HEK293 (cell line): ENCODE measurements at regions not wholly inside any gene's neighbourhood (a gene's known extent, or its start where the extent isn't known, plus 50 kb on each side); places are given as distances from the start of the nearest gene placed in this dataset.
A peak's percentile ranks its signal among the peaks of the same experiment; 100 is the strongest.

Experiments used
- EGR2 ChIP-seq: fragments of 450-650 bp; formaldehyde crosslinking; IDR thresholded peaks from 2 replicates; pipeline ENCODE4 v1.5.1; 2016; ENCODE audit warnings: low read depth, missing biosample characterization, missing genetic modification characterization
- FEZF1 ChIP-seq: fragments of 450-650 bp; formaldehyde crosslinking; IDR thresholded peaks from 2 replicates; pipeline ENCODE4 v1.5.1; 2016; ENCODE audit warnings: missing biosample characterization, missing genetic modification characterization
- GFI1B ChIP-seq: fragments of 450-650 bp; formaldehyde crosslinking; IDR thresholded peaks from 2 replicates; pipeline ENCODE4 v1.5.1; 2016; ENCODE audit warnings: missing biosample characterization, missing genetic modification characterization
- INSM2 ChIP-seq: fragments of 450-650 bp; formaldehyde crosslinking; IDR thresholded peaks from 2 replicates; pipeline ENCODE4 v1.5.1; 2016; ENCODE audit warnings: missing biosample characterization, missing genetic modification characterization
- MZF1 ChIP-seq: fragments of 450-650 bp; formaldehyde crosslinking; IDR thresholded peaks from 2 replicates; pipeline ENCODE4 v1.5.1; 2017; ENCODE audit warnings: missing biosample characterization, missing genetic modification characterization, borderline replicate concordance
- SP3 ChIP-seq: fragments of 450-650 bp; formaldehyde crosslinking; IDR thresholded peaks from 2 replicates; pipeline ENCODE4 v1.5.1; 2016; ENCODE audit warnings: missing biosample characterization, missing genetic modification characterization
- WT1 ChIP-seq: fragments of 450-650 bp; formaldehyde crosslinking; IDR thresholded peaks from 2 replicates; pipeline ENCODE4 v1.5.1; 2016; ENCODE audit warnings: missing biosample characterization, missing genetic modification characterization
- YY2 ChIP-seq: fragments of 450-650 bp; formaldehyde crosslinking; IDR thresholded peaks from 2 replicates; pipeline ENCODE4 v1.5.1; 2016; ENCODE audit warnings: missing biosample characterization, missing genetic modification characterization
- ZBTB20 ChIP-seq: fragments of 450-650 bp; formaldehyde crosslinking; IDR thresholded peaks from 2 replicates; pipeline ENCODE4 v1.5.1; 2016; ENCODE audit warnings: missing biosample characterization, missing genetic modification characterization
- ZBTB8A ChIP-seq: fragments of 450-650 bp; formaldehyde crosslinking; IDR thresholded peaks from 2 replicates; pipeline ENCODE4 v1.5.1; 2016; ENCODE audit warnings: missing biosample characterization, missing genetic modification characterization
- ZFP69B ChIP-seq: fragments of 450-650 bp; formaldehyde crosslinking; IDR thresholded peaks from 2 replicates; pipeline ENCODE4 v1.5.1; 2016; ENCODE audit warnings: missing biosample characterization, missing genetic modification characterization
- ZNF138 ChIP-seq: fragments of 450-650 bp; formaldehyde crosslinking; IDR thresholded peaks from 2 replicates; pipeline ENCODE4 v1.5.1; 2016; ENCODE audit warnings: missing biosample characterization, missing genetic modification characterization, borderline replicate concordance
- ZNF175 ChIP-seq: fragments of 450-650 bp; formaldehyde crosslinking; IDR thresholded peaks from 2 replicates; pipeline ENCODE4 v1.5.1; 2016; ENCODE audit warnings: missing biosample characterization, missing genetic modification characterization
- ZNF292 ChIP-seq: fragments of 450-650 bp; formaldehyde crosslinking; IDR thresholded peaks from 2 replicates; pipeline ENCODE4 v1.5.1; 2016; ENCODE audit warnings: low read depth, missing biosample characterization, missing genetic modification characterization, borderline replicate concordance
- ZNF37A ChIP-seq: fragments of 450-650 bp; IDR thresholded peaks from 2 replicates; pipeline ENCODE4 v1.5.1; 2018; ENCODE audit warnings: missing biosample characterization, missing genetic modification characterization
- ZNF449 ChIP-seq: fragments of 450-650 bp; formaldehyde crosslinking; IDR thresholded peaks from 2 replicates; pipeline ENCODE4 v1.5.1; 2017; ENCODE audit warnings: missing biosample characterization, mild to moderate bottlenecking, missing genetic modification characterization, moderate library complexity
- ZNF501 ChIP-seq: fragments of 450-650 bp; formaldehyde crosslinking; IDR thresholded peaks from 2 replicates; pipeline ENCODE4 v1.5.1; 2016; ENCODE audit warnings: missing biosample characterization, missing genetic modification characterization
- ZNF518A ChIP-seq: fragments of 450-650 bp; formaldehyde crosslinking; conservative IDR thresholded peaks from 2 replicates; pipeline ENCODE4 v1.5.1; 2016; ENCODE audit warnings: low read depth, missing biosample characterization, missing genetic modification characterization
- ZNF549 ChIP-seq: fragments of 450-650 bp; IDR thresholded peaks from 2 replicates; pipeline ENCODE4 v1.5.1; 2018; ENCODE audit warnings: missing biosample characterization, missing genetic modification characterization, mild to moderate bottlenecking, inconsistent platforms, moderate library complexity
- ZNF555 ChIP-seq: fragments of 450-650 bp; formaldehyde crosslinking; conservative IDR thresholded peaks from 2 replicates; pipeline ENCODE4 v1.5.1; 2017; ENCODE audit warnings: missing biosample characterization, mild to moderate bottlenecking, missing genetic modification characterization, inconsistent platforms
- ZNF580 ChIP-seq: fragments of 450-650 bp; formaldehyde crosslinking; IDR thresholded peaks from 2 replicates; pipeline ENCODE4 v1.5.1; 2016; ENCODE audit warnings: missing biosample characterization, missing genetic modification characterization
- ZNF626 ChIP-seq: fragments of 450-650 bp; sonication (Bioruptor Pico); formaldehyde crosslinking; IDR thresholded peaks from 2 replicates; pipeline ENCODE4 v1.5.1; 2018; ENCODE audit warnings: missing biosample characterization, missing genetic modification characterization, inconsistent platforms
- ZNF660 ChIP-seq: fragments of 450-650 bp; IDR thresholded peaks from 2 replicates; pipeline ENCODE4 v1.5.1; 2018; ENCODE audit warnings: missing biosample characterization, mild to moderate bottlenecking, missing genetic modification characterization
- ZSCAN16 ChIP-seq: fragments of 450-650 bp; formaldehyde crosslinking; IDR thresholded peaks from 2 replicates; pipeline ENCODE4 v1.5.1; 2016; ENCODE audit warnings: missing biosample characterization, missing genetic modification characterization
- TF ChIP-seq, protein P1 (sequence below): fragments of 450-650 bp; formaldehyde crosslinking; IDR thresholded peaks from 2 replicates; pipeline ENCODE4 v1.5.1; 2016; ENCODE audit warnings: missing biosample characterization, missing genetic modification characterization, borderline replicate concordance
- TF ChIP-seq, protein P2 (sequence below): fragments of 450-650 bp; formaldehyde crosslinking; IDR thresholded peaks from 2 replicates; pipeline ENCODE4 v1.5.1; 2017; ENCODE audit warnings: missing biosample characterization, missing genetic modification characterization

DNA sequence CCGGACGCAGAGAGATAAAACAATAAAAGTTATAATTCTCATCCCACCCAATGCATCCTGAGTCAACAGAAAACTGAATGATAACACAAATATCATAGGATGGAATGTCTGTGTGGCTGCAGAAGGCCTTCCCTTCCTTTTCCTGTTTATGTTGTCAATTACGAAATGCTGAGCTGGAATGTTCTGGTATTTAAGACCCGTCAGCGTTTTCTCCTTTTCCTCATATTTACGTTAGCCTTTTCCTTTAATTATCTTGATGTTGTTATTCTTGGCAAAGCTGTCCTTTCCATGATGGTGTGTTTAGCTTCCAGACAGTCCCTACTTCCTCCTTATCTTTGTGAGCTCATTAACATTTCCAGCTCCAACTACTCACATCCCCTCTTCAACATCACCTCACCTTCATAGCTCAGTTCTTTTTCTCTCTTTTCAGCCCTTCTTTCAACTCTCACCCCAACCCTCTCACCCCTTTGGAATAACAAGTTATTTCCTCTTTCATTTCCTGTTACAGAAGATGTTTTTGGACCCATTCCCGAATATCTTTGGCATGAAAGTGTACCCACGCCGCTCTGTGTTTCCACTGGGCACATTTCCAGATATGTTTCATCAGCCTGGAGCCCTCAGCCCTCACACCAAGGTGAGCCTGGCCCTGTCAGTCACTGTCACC is 221.6 kb downstream of the NR2F1-AS1 start (continued):
- TF ChIP-seq ZSCAN16 (no peak), ZNF501 (tag by site-specific recombination) (0 out of 2 replicates have a peak, but pooled peaks have one; percentile 32), ZFP69B (tag by site-specific recombination) (no peak), INSM2 (tag by site-specific recombination) (0 out of 2 replicates have a peak, but pooled peaks have one; percentile 60), ZNF549 (tag by site-specific recombination) (peak; percentile 40; the same call in 1 of the 2 replicates), ZNF449 (tag by site-specific recombination) (no peak), ZNF138 (tag by site-specific recombination) (no peak), YY2 (tag by site-specific recombination) (peak; percentile 51), WT1 (tag by site-specific recombination) (peak; percentile 62; the same call in 1 of the 2 replicates), SP3 (tag by site-specific recombination) (peak; percentile 16; the same call in 1 of the 2 replicates), ZNF626 (tag by site-specific recombination) (no peak), ZNF555 (tag by site-specific recombination) (no peak), MZF1 (tag by site-specific recombination) (peak; percentile 96), ZNF37A (tag by site-specific recombination) (no peak), ZNF518A (tag by site-specific recombination) (peak; percentile 60; the same call in 1 of the 2 replicates), ZNF175 (no peak), ZBTB20 (no peak), ZBTB8A (peak; percentile 66; the same call in 1 of the 2 replicates), GFI1B (tag by site-specific recombination) (no peak), FEZF1 (tag by site-specific recombination) (peak; percentile 98), ZNF292 (tag by site-specific recombination) (no peak), EGR2 (tag by site-specific recombination) (no peak), ZNF580 (tag by site-specific recombination) (peak; percentile 82; the same call in 1 of the 2 replicates), ZNF660 (tag by site-specific recombination) (no peak)
- TF ChIP-seq, protein P1, sequence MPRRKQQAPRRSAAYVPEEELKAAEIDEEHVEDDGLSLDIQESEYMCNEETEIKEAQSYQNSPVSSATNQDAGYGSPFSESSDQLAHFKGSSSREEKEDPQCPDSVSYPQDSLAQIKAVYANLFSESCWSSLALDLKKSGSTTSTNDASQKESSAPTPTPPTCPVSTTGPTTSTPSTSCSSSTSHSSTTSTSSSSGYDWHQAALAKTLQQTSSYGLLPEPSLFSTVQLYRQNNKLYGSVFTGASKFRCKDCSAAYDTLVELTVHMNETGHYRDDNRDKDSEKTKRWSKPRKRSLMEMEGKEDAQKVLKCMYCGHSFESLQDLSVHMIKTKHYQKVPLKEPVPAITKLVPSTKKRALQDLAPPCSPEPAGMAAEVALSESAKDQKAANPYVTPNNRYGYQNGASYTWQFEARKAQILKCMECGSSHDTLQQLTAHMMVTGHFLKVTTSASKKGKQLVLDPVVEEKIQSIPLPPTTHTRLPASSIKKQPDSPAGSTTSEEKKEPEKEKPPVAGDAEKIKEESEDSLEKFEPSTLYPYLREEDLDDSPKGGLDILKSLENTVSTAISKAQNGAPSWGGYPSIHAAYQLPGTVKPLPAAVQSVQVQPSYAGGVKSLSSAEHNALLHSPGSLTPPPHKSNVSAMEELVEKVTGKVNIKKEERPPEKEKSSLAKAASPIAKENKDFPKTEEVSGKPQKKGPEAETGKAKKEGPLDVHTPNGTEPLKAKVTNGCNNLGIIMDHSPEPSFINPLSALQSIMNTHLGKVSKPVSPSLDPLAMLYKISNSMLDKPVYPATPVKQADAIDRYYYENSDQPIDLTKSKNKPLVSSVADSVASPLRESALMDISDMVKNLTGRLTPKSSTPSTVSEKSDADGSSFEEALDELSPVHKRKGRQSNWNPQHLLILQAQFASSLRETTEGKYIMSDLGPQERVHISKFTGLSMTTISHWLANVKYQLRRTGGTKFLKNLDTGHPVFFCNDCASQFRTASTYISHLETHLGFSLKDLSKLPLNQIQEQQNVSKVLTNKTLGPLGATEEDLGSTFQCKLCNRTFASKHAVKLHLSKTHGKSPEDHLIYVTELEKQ (tag by site-specific recombination) = peak; percentile 58; the same call in 1 of the 2 replicates
- TF ChIP-seq, protein P2, sequence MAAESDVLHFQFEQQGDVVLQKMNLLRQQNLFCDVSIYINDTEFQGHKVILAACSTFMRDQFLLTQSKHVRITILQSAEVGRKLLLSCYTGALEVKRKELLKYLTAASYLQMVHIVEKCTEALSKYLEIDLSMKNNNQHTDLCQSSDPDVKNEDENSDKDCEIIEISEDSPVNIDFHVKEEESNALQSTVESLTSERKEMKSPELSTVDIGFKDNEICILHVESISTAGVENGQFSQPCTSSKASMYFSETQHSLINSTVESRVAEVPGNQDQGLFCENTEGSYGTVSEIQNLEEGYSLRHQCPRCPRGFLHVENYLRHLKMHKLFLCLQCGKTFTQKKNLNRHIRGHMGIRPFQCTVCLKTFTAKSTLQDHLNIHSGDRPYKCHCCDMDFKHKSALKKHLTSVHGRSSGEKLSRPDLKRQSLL (tag by site-specific recombination) = no peak
